ENCODE measurements at regions not wholly inside any gene's neighbourhood (a gene's known extent, or its start where the extent isn't known, plus 50 kb on each side); places are given as distances from the start of the nearest gene placed in this dataset.

DNA sequence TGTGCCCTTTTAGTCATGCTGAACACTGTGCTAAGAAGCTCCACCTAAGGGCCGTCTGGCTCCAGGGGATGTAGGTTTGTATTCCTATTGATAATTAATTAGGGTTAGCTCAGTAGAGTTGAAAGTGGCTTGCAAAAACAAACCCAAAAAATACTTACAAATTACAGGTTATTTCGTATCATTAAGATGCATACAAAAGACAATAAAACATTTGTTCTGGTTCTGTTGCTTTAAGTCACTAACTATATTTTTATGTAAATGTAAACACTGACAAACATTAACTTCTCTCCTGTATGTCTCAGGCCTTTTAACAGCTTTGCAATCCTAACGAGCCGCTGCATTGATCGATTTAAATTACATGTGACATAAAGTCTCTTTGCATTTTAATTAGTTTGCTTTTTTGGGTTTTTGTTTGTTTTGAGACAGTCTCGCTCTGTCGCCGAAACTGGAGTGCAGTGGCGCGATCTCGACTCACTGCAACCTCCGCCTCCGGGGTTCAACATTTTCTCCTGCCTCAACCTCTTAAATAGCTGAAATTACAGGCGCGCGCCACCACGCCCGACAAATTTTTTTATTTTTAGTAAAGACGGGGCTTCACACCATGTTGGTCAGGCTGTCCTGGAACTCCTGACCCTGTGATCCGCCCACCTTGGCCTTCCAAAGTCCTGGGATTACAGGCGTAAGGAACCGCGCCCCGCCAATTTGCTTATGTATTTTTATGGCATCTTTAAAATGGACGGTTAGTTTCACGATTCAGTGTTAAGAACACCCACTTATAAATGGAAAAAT, 110.9 kb downstream of the HFE start:
- intact Hi-C loops (cut with micrococcal nuclease; ENCODE audit: unreplicated experiment), result loop anchor here (5.0 kb wide), 1 partner anchor 76 kb away; a partner anchor contains a TSS
- Histone ChIP-seq H3K27ac (ENCODE audit: low read depth, low read length, poor library complexity, severe bottlenecking) (peak overlapping the region; percentile 87), H3K27me3 (replicated peaks; ENCODE audit: insufficient read depth, low read depth, low read length, poor library complexity) (no peaks in the 10 kb centered on the region), H3K9me3 (ENCODE audit: low read depth, low read length, poor library complexity, severe bottlenecking) (no peaks in the 10 kb centered on the region), H3K4me3 (ENCODE audit: low read depth, low read length, poor library complexity, severe bottlenecking) (peak overlapping the region; percentile 63), H3K4me1 (ENCODE audit: insufficient read depth, low read length, poor library complexity, severe bottlenecking) (no peaks in the 10 kb centered on the region), H3K36me3 (ENCODE audit: insufficient read depth, low read length, poor library complexity, severe bottlenecking) (no peaks in the 10 kb centered on the region)
- TF ChIP-seq EZH2 (IDR thresholded peaks at IDR 0.05; ENCODE audit: borderline replicate concordance, low read depth, low read length, poor library complexity, severe bottlenecking), result no peak
- peak; percentile 59 for DNase-seq (ENCODE audit: low spot score)
- POLR2A ChIA-PET (ENCODE audit: low non-redundant PET), result interaction anchor here (0.6 to 5.4 kb wide), 7 partner anchors 10 to 132 kb away, joined by 3 to 85 read pairs (median 20); a partner anchor contains a TSS
- BruUV-seq (replicated peaks), result no TSS peak
- CTCF ChIA-PET, result interaction anchor here (0.6 to 1.5 kb wide), 2 partner anchors 19 to 22 kb away, joined by 6 to 9 read pairs; no protein-coding TSS in a partner anchor

DNA sequence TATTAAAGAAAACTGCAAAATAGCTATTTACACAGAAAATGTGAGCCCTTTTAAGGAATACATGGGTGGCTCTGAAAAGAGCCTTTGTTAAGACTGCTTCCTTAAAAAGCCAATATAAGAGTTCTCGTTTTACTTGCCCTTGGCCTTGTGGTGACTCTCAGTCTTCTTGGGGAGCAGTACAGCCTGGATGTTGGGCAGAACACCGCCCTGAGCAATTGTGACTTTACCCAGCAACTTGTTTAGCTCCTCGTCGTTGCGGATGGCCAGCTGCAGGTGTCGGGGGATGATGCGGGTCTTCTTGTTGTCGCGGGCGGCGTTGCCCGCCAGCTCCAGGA, 111.5 kb downstream of the HFE start:
- H3K4me3 ChIP-seq (ENCODE audit: low read depth, low read length, poor library complexity, severe bottlenecking), result peak overlapping the region; percentile 63
- no peak for DNase-seq (ENCODE audit: low spot score)
- no TSS peak for BruUV-seq (replicated peaks)
- no peaks in the 10 kb centered on the region for H3K36me3 ChIP-seq (ENCODE audit: insufficient read depth, low read length, poor library complexity, severe bottlenecking)
- intact Hi-C loops (cut with micrococcal nuclease; ENCODE audit: unreplicated experiment), result loop anchor here (5.0 kb wide), 1 partner anchor 76 kb away; a partner anchor contains a TSS
- no peaks in the 10 kb centered on the region for H3K27me3 ChIP-seq (replicated peaks; ENCODE audit: insufficient read depth, low read depth, low read length, poor library complexity)
- peaks cover under 1% of the 10 kb centered on the region for H3K4me1 ChIP-seq (ENCODE audit: insufficient read depth, low read length, poor library complexity, severe bottlenecking)
- ChIA-PET CTCF (no interaction called here), POLR2A (ENCODE audit: low non-redundant PET) (interaction anchor here (0.6 to 5.4 kb wide), 8 partner anchors 10 to 133 kb away, joined by 3 to 85 read pairs (median 12); a partner anchor contains a TSS)
- H3K27ac ChIP-seq (ENCODE audit: low read depth, low read length, poor library complexity, severe bottlenecking), result peak overlapping the region; percentile 87
- TF ChIP-seq, protein P1, sequence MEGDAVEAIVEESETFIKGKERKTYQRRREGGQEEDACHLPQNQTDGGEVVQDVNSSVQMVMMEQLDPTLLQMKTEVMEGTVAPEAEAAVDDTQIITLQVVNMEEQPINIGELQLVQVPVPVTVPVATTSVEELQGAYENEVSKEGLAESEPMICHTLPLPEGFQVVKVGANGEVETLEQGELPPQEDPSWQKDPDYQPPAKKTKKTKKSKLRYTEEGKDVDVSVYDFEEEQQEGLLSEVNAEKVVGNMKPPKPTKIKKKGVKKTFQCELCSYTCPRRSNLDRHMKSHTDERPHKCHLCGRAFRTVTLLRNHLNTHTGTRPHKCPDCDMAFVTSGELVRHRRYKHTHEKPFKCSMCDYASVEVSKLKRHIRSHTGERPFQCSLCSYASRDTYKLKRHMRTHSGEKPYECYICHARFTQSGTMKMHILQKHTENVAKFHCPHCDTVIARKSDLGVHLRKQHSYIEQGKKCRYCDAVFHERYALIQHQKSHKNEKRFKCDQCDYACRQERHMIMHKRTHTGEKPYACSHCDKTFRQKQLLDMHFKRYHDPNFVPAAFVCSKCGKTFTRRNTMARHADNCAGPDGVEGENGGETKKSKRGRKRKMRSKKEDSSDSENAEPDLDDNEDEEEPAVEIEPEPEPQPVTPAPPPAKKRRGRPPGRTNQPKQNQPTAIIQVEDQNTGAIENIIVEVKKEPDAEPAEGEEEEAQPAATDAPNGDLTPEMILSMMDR (conservative IDR thresholded peaks at IDR 0.05; ENCODE audit: low read depth, low read length), result no peak
- TF ChIP-seq EZH2 (IDR thresholded peaks at IDR 0.05; ENCODE audit: borderline replicate concordance, low read depth, low read length, poor library complexity, severe bottlenecking), result no peak
- no peaks in the 10 kb centered on the region for H3K9me3 ChIP-seq (ENCODE audit: low read depth, low read length, poor library complexity, severe bottlenecking)

DNA sequence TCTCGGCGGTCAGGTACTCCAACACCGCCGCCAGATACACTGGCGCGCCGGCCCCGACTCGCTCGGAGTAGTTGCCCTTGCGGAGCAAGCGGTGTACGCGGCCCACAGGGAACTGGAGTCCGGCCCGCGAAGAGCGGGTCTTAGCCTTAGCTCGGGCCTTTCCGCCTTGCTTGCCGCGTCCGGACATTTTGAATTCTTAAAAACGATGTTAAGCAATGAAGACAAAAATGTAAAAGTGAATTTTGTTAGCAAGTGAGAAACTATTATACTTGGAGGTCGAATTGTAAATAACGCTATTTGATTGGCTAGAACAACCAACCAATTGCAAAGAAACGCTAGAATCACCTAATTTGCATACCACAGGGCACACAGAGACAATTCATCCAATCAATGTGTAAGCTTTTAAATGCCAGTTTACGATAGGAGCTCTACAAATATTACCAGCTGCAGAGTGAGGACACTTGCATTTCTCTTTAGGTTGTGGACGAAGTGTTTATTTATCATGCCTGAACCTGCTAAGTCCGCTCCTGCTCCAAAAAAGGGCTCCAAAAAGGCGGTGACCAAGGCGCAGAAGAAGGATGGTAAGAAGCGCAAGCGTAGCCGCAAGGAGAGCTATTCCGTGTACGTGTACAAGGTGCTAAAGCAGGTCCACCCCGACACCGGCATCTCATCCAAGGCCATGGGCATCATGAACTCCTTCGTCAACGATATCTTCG, 112.0 kb downstream of the HFE start:
- no TSS peak for BruUV-seq (replicated peaks)
- Histone ChIP-seq H3K27me3 (replicated peaks; ENCODE audit: insufficient read depth, low read depth, low read length, poor library complexity) (no peaks in the 10 kb centered on the region), H3K4me3 (ENCODE audit: low read depth, low read length, poor library complexity, severe bottlenecking) (peak overlapping the region; percentile 63), H3K36me3 (ENCODE audit: insufficient read depth, low read length, poor library complexity, severe bottlenecking) (no peaks in the 10 kb centered on the region), H3K9me3 (ENCODE audit: low read depth, low read length, poor library complexity, severe bottlenecking) (no peaks in the 10 kb centered on the region), H3K4me1 (ENCODE audit: insufficient read depth, low read length, poor library complexity, severe bottlenecking) (peaks cover 5% of the 10 kb centered on the region), H3K27ac (ENCODE audit: low read depth, low read length, poor library complexity, severe bottlenecking) (peak overlapping the region; percentile 87)
- intact Hi-C loops (cut with micrococcal nuclease; ENCODE audit: unreplicated experiment), result loop anchor here (5.0 kb wide), 1 partner anchor 77 kb away; a partner anchor contains a TSS
- peak; percentile 94 for DNase-seq (ENCODE audit: low spot score)
- ChIA-PET POLR2A (ENCODE audit: low non-redundant PET) (interaction anchor here (0.6 to 5.4 kb wide), 16 partner anchors 11 to 1673 kb away, joined by 3 to 85 read pairs (median 4); a partner anchor contains a TSS), CTCF (interaction anchor here (0.7 kb wide), 1 partner anchor 23 kb away, joined by 3 read pairs; no protein-coding TSS in a partner anchor)
- TF ChIP-seq, protein P1 (conservative IDR thresholded peaks at IDR 0.05; ENCODE audit: low read depth, low read length), result no peak
- no peak for TF ChIP-seq EZH2 (IDR thresholded peaks at IDR 0.05; ENCODE audit: borderline replicate concordance, low read depth, low read length, poor library complexity, severe bottlenecking)

All from A673 (cell line).